ENCODE measurements at regions not wholly inside any gene's neighbourhood (a gene's known extent, or its start where the extent isn't known, plus 50 kb on each side); places are given as distances from the start of the nearest gene placed in this dataset.

DNA sequence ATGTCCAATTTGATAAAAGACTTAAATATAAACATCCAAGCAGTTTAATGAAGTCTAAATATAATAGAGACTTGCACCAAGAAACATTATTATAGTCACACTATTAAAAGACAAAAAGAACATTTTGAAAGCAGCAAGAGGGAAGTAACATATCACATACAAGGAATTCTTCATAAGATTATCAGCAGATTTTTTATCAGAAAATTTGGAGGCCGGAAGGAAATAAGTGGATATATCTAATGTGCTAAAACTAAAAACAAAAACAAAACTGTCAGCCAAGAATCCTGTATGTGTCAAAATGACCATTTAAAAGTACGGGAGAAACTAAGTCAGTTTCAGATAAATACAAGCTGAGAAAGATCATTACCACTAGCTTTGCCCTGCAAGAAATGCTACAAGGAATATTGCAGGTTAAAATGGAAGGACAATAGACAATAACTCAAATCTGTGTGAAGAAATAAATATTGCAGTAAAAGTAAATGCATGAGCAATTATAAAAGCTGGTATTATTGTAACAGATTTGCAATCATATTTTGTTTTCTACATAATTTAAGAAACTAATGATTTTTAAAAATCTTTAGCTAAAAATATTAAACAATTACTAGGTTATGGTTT is 1665.9 kb upstream of the PCDH20 start:
- TF ChIP-seq GATA2 (IDR thresholded peaks at IDR 0.05; ENCODE audit: low read depth, low read length) (no peak), GATA3 (IDR thresholded peaks at IDR 0.05; ENCODE audit: low read depth, low read length) (no peak)

DNA sequence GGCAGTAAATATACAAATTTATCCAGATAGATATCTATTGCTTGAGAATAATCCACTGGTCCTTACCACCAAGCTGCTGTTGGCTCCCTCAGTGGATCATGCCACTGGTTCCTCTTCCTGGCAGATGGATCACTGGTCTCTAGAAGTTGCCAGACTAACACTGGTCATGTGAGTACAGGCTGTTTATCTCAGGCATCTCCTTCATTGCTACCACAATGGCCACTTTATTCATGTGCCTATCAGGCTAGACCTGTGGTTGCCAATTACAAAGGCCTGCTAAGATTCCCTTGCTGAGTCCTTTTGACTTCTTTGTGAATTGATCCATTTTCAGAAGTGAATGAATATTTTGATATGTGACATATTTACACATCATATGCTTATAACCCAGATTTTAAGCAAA is 1659.5 kb upstream of the PCDH20 start:
- TF ChIP-seq GATA2 (IDR thresholded peaks at IDR 0.05; ENCODE audit: low read depth, low read length), result no peak
- no peak for TF ChIP-seq GATA3 (IDR thresholded peaks at IDR 0.05; ENCODE audit: low read depth, low read length)

DNA sequence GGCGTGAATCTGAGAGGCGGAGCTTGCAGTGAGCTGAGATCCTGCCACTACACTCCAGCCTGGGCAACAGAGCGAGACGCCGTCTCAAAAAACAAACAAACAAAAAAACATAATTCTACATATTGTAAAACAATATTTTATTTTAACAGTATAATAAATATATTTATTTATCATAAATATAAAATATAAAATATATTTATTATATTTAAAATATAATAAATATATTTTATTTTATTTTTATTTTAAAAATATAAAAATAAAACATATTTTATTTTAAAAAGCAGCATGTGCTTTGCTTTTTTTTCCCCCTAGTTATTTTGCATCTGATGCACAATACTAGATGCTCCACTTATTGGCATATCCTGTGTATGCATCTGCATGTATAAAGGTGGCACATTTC is 1634.6 kb upstream of the PCDH20 start:
- TF ChIP-seq GATA2 (IDR thresholded peaks at IDR 0.05; ENCODE audit: low read depth, low read length) (no peak), GATA3 (IDR thresholded peaks at IDR 0.05; ENCODE audit: low read depth, low read length) (no peak)

DNA sequence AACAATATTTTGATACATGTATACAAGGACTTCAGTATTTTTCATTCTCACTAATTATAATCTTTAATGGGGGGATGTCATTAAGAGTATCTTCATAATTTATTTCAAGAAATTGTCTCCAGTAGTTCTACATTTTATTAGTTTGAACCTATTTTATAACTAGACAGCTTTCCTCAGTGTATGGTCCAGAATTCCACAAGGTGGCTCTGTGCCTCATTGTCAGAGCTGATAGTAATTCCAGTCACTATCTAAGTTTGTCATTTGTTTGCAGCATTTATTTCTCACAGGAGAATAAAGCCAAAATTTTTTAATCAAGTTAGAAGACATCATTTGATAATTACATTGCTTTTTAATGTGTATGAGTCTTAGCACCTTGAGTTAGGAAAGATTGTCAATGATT is 1633.0 kb upstream of the PCDH20 start:
- no peak for TF ChIP-seq GATA2 (IDR thresholded peaks at IDR 0.05; ENCODE audit: low read depth, low read length)

DNA sequence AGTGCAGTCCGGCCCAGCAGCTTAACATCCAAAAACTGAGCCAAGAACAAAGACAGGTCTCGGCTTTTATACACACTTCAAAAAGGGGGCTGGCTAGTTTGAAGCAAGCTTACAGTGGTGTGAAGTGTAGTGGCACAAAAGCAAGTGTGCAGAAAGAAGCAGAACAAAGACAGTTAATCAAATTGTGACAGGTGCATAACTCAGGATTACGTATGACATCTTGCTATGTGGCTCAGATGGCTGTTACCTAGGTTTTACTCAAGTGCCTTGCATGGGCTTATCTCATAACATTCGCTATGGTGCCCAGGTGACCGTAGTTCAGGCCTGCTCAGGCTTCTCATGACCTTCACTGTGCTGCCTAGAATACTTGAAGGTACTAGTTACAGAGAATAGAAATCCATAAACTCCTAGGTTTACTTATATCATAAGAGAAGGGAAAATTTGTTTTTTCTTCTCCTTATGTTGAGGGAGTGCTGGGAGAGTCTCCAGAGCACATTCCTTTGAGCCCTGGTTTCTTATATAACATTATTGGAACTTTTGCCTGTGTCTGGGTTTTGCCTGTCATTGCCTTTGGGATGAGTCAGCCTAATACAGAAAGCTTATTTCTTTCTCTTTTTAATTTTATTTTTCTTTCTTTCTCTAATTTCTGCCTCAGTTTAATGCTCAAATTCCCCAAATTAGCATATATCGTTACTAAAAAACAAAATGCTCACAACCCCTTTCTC is 1629.1 kb upstream of the PCDH20 start:
- TF ChIP-seq GATA2 (IDR thresholded peaks at IDR 0.05; ENCODE audit: low read depth, low read length) (no peak), GATA3 (IDR thresholded peaks at IDR 0.05; ENCODE audit: low read depth, low read length) (no peak)

DNA sequence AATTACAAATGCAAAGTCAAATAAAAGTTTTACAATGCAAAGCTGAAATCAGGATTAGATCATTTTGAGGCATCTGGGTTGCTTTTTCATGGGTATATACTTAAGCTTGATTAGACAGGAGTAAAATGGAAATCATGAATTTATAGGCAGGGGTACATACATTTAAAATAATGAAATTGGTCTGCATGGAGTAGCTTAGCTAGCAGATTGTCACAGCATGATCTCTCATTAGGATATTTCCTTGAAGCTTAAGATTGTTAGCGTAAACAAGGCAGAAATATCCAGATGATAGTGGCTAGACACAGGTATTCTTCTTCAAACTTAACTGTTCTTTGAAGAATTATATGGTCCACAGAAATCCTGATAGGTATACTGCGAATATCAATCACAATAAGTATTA is 1627.0 kb upstream of the PCDH20 start:
- TF ChIP-seq GATA2 (IDR thresholded peaks at IDR 0.05; ENCODE audit: low read depth, low read length), result no peak
- no peak for TF ChIP-seq GATA3 (IDR thresholded peaks at IDR 0.05; ENCODE audit: low read depth, low read length)

DNA sequence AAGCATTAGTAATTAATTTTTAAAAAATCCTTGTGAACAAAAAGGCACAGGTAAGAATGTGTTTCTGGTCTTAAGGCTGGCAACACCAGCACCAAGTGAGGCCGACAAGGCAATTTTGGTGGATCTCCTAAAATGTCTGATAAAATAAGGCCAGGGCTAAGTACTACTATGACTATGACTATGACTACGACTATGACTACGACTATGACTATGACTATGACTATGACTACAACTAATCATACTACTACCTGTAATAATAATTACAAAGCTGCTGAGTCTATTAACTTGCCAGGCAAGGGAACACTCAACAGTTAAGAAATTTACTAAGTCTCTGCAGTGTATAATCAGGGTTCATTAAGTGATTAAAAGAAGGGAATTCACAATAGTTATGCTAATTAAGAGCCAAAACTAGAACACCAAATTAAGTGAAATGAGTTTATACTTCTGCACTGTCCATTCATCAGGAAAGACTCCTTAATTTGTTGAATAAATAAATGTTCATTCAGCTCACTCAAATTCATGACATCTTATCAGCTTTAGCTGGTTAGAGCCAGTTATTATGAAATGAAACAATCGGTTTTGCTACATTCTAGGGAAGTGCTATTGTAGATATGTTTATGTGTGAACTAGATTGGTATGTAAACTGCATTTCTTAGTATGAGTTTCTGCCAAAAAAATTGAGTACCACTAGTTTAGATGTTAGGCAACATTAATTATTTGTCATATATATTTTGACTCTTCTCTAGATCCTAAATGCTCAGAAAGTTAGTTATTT is 1626.2 kb upstream of the PCDH20 start:
- no peak for TF ChIP-seq GATA3 (IDR thresholded peaks at IDR 0.05; ENCODE audit: low read depth, low read length)
- no peak for TF ChIP-seq GATA2 (IDR thresholded peaks at IDR 0.05; ENCODE audit: low read depth, low read length)

DNA sequence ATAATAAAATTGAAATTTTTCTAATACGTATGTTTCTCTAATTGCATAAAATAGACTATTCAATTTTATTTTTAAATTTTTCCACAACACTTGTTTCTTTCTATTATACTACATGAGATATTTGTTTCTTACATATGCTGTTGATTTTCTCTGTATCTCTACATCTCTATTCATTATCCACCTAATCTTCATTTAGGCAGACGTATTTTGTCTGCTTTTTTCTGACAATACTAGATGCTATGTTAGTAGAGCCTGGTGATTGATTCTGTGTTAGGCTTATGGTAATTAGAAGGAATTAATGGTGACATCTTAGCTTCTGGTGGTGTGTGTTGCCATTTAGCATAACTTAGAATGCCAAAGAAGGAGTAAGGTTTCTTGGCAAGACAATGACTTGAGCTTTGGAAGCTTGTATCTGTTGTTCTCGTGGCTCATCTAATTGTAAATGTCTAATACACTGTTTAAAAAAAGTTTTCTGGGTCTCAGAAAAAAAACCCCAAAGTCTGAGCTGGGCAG is 1610.7 kb upstream of the PCDH20 start:
- TF ChIP-seq GATA2 (IDR thresholded peaks at IDR 0.05; ENCODE audit: low read depth, low read length) (no peak), GATA3 (IDR thresholded peaks at IDR 0.05; ENCODE audit: low read depth, low read length) (peak; percentile 68; the same call in 1 of the 2 replicates)

DNA sequence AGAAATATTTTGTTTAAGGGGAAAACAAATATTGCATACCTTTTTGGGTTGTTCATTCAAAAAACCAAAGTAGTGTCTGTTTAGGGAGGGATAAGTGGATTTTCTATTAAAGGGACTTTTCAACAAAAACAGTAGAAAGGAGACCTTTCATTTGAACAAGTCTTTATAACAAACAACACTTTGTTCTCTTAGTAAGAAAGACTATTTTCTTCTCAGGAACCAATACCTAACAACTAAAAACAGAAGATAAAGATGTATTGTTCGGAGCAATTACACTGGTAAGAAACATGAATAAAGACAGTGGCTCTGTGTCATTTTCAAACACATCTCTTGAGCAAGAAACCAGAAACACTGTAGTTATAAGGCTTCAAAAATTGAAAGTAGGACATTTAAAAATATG is 1610.1 kb upstream of the PCDH20 start:
- TF ChIP-seq GATA3 (IDR thresholded peaks at IDR 0.05; ENCODE audit: low read depth, low read length), result no peak

DNA sequence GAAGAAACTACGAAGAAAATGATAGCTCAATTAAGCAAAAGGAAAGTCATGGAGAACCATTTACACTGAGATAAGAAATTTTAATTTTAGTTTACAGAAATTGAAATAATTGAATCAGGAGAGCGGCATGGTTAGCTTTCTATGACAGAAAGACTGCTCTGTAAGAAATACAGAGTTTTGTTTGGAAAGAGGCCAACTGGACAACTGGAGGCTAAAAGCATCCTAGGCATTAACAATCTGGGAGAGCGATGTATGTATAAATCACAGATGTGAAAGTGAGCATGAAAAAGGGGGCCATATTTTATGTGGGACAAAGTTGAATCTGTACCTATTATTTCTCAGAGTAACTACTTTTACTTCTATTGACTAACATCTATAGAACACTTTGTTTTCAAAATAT is 1608.8 kb upstream of the PCDH20 start:
- no peak for TF ChIP-seq GATA3 (IDR thresholded peaks at IDR 0.05; ENCODE audit: low read depth, low read length)
- TF ChIP-seq GATA2 (IDR thresholded peaks at IDR 0.05; ENCODE audit: low read depth, low read length), result no peak

DNA sequence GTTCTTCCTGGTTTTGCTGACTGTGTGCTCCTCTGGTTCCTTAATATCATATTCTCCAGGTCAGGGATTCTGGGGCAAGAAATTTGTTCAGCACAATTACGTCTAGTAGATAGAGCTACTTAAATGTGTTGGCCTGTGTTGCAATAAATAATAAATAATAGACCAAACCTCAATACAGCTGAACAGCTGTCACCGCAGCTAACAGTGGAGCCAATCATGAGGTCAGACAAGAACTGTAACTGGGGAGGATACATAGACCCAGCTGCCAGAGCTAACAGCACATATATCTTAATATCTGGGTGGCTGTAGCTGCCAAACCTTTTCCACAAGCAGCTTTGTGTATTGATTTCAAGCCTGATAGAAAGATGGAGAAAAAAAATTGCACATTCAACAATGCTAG is 1596.3 kb upstream of the PCDH20 start:
- no peak for TF ChIP-seq GATA3 (IDR thresholded peaks at IDR 0.05; ENCODE audit: low read depth, low read length)
- TF ChIP-seq GATA2 (IDR thresholded peaks at IDR 0.05; ENCODE audit: low read depth, low read length), result no peak

DNA sequence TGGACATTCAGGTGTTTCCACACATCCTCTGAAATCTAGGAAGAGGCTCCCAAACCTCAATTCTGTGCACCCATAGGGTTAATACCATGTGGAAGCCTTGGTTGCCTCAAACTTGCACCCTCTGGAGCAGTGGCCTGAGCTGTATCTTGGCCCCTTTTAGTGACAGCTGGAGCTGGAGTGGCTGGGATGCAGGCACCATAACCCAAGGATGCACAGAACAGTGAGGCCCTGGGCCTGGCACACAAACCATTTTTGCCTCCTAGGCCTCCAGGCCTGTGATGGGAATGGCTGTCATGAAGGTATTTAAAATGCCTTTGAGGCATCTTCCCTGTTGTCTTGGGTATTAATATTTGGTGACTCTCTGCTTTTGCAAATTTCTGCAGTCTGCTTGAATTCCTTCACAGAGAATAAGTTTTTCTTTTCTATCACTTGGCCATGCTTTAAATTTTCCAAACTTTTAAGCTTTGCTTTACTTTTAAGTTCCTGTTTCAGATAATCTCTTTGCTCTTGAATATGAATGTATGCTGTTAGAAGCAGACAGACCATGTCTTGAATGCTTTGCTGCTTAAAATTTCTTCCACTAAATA is 1594.5 kb upstream of the PCDH20 start:
- no peak for TF ChIP-seq GATA2 (IDR thresholded peaks at IDR 0.05; ENCODE audit: low read depth, low read length)
- TF ChIP-seq GATA3 (IDR thresholded peaks at IDR 0.05; ENCODE audit: low read depth, low read length), result no peak

DNA sequence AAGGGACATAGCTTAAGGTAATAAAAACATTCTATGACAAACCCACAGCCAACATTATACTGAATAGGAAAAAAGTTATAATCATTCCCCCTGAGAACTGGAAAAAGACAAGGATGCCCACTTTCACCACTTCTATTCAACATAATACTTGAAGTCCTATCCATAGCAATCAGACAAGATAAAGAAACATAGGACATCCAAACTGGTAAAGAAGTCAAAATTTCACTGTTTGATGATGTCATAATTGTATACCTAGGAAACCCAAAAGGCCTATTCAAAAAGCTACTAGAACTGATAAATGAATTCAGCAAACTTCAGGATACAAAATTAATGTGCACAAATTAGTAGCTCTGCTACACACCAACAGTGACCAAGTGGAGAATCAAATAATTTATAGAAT is 1590.0 kb upstream of the PCDH20 start:
- TF ChIP-seq GATA3 (IDR thresholded peaks at IDR 0.05; ENCODE audit: low read depth, low read length) (no peak), GATA2 (IDR thresholded peaks at IDR 0.05; ENCODE audit: low read depth, low read length) (no peak)

DNA sequence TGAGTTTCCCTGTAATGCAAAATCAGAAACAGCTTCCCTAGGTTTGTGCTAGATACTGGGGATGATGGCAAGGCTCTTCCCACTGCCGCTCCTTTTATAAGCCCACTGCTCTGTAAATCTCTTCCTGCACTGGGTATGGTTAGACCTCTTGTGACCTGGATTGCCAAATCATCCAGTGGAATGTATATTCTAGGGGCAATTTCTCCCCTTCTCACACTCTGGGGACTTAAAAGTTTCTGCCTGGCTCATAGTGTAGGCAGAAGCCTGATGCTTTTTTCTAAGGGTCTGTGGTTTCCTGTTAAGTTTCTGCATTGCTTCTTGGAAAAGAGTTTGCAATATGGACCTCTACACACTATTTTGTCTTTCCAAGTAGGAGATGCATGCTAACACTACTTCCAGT is 1582.0 kb upstream of the PCDH20 start:
- TF ChIP-seq GATA2 (IDR thresholded peaks at IDR 0.05; ENCODE audit: low read depth, low read length) (no peak), GATA3 (IDR thresholded peaks at IDR 0.05; ENCODE audit: low read depth, low read length) (no peak)
